HCT116 (cell line): ENCODE measurements at regions not wholly inside any gene's neighbourhood (a gene's known extent, or its start where the extent isn't known, plus 50 kb on each side); places are given as distances from the start of the nearest gene placed in this dataset.
"Not testable (repeated sequence)": the region's sequence is repeated elsewhere in the genome, so short reads cannot be mapped to it uniquely, and the experiment has no call there.

Experiments used
- ATAC-seq: fragments of 200-7000 bp; cut with Tn5 transposase; 2 replicates; pipeline ENCODE4 v1.9.1; 2020; ENCODE audit warnings: mild to moderate bottlenecking, moderate library complexity
- BruUV-seq: library from RNA; stranded (reverse); fragments of 400-500 nt; replicated peaks from 2 replicates; lab custom pipeline; 2021; lab: Mats Ljungman, UMichigan
- CTCF ChIA-PET: fragments of 300-600 bp; sonication (Branson Sonifier 250); formaldehyde crosslinking; loops from one replicate; lab custom pipeline; 2021; ENCODE audit warnings: antibody characterized with exemption; lab: Charles Lee
- POLR2A ChIA-PET: fragments of 300-600, 350-600 bp; sonication (Branson Sonifier 250); formaldehyde crosslinking; loops from one replicate; lab custom pipeline; 2021; ENCODE audit warnings: antibody characterized with exemption; lab: Charles Lee
- RAD21 ChIA-PET, 2 experiments: fragments of 300-600 bp; sonication (Branson Sonifier 250); formaldehyde crosslinking; loops; one replicate each; lab custom pipeline; 2023; ENCODE audit warnings: low total read pairs in 2 of 2; ENCODE audit not compliant: uncharacterized antibody in 2 of 2, unreplicated experiment in 2 of 2, low non-redundant PET in 1 of 2; lab: Charles Lee
- DNase-seq: peaks from one replicate; pipeline ENCODE4 v3.0.0-alpha.2; 2010; ENCODE audit warnings: low read depth, low spot score
- H2AFZ ChIP-seq: fragments of 200-600 bp; shearing (Covaris generic), sonication (generic); 2 replicates; pipeline ENCODE4 v1.6.1; 2017; ENCODE audit warnings: low read depth, mixed run types, mixed read lengths, antibody characterized with exemption, low read length; ENCODE audit not compliant: poor library complexity, severe bottlenecking
- H3K27ac ChIP-seq: 2 replicates; pipeline ENCODE4 v1.5.1; 2012; ENCODE audit warnings: low read depth, low read length
- H3K27me3 ChIP-seq: fragments of 200-600 bp; sonication (generic); 2 replicates; pipeline ENCODE4 v1.6.1; 2016; ENCODE audit warnings: mixed run types, low read length, mixed read lengths; ENCODE audit not compliant: insufficient read depth
- H3K36me3 ChIP-seq, 2 experiments: fragments of 200-500 bp in 1 of 2; fragments of 200-600 bp in 1 of 2; sonication (Bioruptor generic) in 1 of 2; sonication (generic) in 1 of 2; 2 replicates each; pipeline versions ENCODE4 v1.5.1 to v1.6.1; 2014 to 2016; ENCODE audit warnings: low read length in 2 of 2, inconsistent platforms in 1 of 2, mixed read lengths in 1 of 2, mixed run types in 1 of 2; ENCODE audit not compliant: insufficient read depth in 2 of 2, control insufficient read depth in 1 of 2
- H3K4me1 ChIP-seq, 2 experiments: fragments of 200-600 bp in 1 of 2; sonication (generic) in 1 of 2; 2 replicates each; pipeline versions ENCODE4 v1.5.1 to v1.6.1; 2012 to 2017; ENCODE audit warnings: low read length in 2 of 2, inconsistent platforms in 1 of 2, mild to moderate bottlenecking in 1 of 2, mixed read lengths in 1 of 2, mixed run types in 1 of 2, moderate library complexity in 1 of 2; ENCODE audit not compliant: insufficient read depth in 2 of 2, control insufficient read depth in 1 of 2
- H3K4me2 ChIP-seq: fragments of 200-600 bp; sonication (generic); 2 replicates; pipeline ENCODE4 v1.6.1; 2017; ENCODE audit warnings: mixed run types, low read length, mixed read lengths
- H3K4me3 ChIP-seq, 2 experiments: fragments of 200-600 bp in 1 of 2; sonication (generic) in 1 of 2; replicated peaks in 1 of 2; 2 replicates each; pipeline ENCODE4 v1.5.1; 2011 to 2016; ENCODE audit warnings: low read length in 2 of 2, control low read depth in 1 of 2, low read depth in 1 of 2, mild to moderate bottlenecking in 1 of 2, mixed read lengths in 1 of 2, mixed run types in 1 of 2
- H3K79me2 ChIP-seq: fragments of 200-600 bp; sonication (generic); 2 replicates; pipeline ENCODE4 v1.6.1; 2017; ENCODE audit warnings: mild to moderate bottlenecking, mixed run types, low read length, moderate library complexity, mixed read lengths; ENCODE audit not compliant: insufficient read depth
- H3K9ac ChIP-seq: fragments of 200-600 bp; sonication (generic); 2 replicates; pipeline ENCODE4 v1.6.1; 2016; ENCODE audit warnings: low read length, mixed read lengths
- H3K9me2 ChIP-seq: fragments of 200-600 bp; sonication (generic), shearing (Covaris generic); 2 replicates; pipeline ENCODE4 v1.6.1; 2017; ENCODE audit warnings: mixed run types, mild to moderate bottlenecking, moderate library complexity; ENCODE audit not compliant: insufficient read depth
- H3K9me3 ChIP-seq, 2 experiments: fragments of 200-500 bp in 1 of 2; fragments of 200-600 bp in 1 of 2; sonication (Bioruptor generic) in 1 of 2; sonication (generic) in 1 of 2; 2 replicates each; pipeline ENCODE4 v1.6.1; 2014 to 2017; ENCODE audit warnings: low read length in 2 of 2, mixed read lengths in 2 of 2, inconsistent platforms in 1 of 2, low read depth in 1 of 2, mild to moderate bottlenecking in 1 of 2, mixed run types in 1 of 2, moderate library complexity in 1 of 2; ENCODE audit not compliant: control insufficient read depth in 1 of 2, insufficient read depth in 1 of 2
- H4K20me1 ChIP-seq: fragments of 200-600 bp; sonication (generic), shearing (Covaris generic); 2 replicates; pipeline ENCODE4 v1.6.1; 2017; ENCODE audit warnings: mixed run types, mild to moderate bottlenecking, moderate library complexity; ENCODE audit not compliant: insufficient read depth
- EGR1 ChIP-seq: IDR thresholded peaks from 2 replicates; pipeline ENCODE4 v1.6.1; 2012; ENCODE audit warnings: low read depth
- EZH2 ChIP-seq: fragments of 200-600 bp; sonication (generic); IDR thresholded peaks from 2 replicates; pipeline ENCODE4 v1.6.1; 2017; ENCODE audit warnings: antibody characterized with exemption, mixed run types
- JUND ChIP-seq: IDR thresholded peaks from 2 replicates; pipeline ENCODE4 v1.6.1; 2012
- RAD21 ChIP-seq: IDR thresholded peaks from 2 replicates; pipeline ENCODE4 v1.6.1; 2012; ENCODE audit warnings: low read depth, mild to moderate bottlenecking
- YY1 ChIP-seq: IDR thresholded peaks from 2 replicates; pipeline ENCODE4 v1.6.1; 2011; ENCODE audit warnings: low read length, low read depth, moderate library complexity, mild to moderate bottlenecking; ENCODE audit not compliant: insufficient replicate concordance; ENCODE audit errors: extremely low read depth
- intact Hi-C: fragments of 100-400 bp; cut with micrococcal nuclease; formaldehyde crosslinking; loops from 2 replicates; pipeline ENCODE4 v1.10.0; 2022

GRCh38 chrX:55163171-55163570, 57.0 kb upstream of the PAGE5 start:
- no peaks in the 10 kb centered on the region for H3K27me3 ChIP-seq
- H3K79me2 ChIP-seq: no peaks in the 10 kb centered on the region
- no peaks in the 10 kb centered on the region for H3K9me3 ChIP-seq
- H3K4me2 ChIP-seq: no peak overlapping the region
- H2AFZ ChIP-seq: no peak overlapping the region
- H4K20me1 ChIP-seq: no peaks in the 10 kb centered on the region
- H3K9ac ChIP-seq: no peak overlapping the region
- TF ChIP-seq YY1 (no peak), EZH2 (no peak), EGR1 (no peak), JUND (no peak), RAD21 (no peak)
- ChIA-PET CTCF (no interaction called here), RAD21 (no interaction called here), POLR2A (no interaction called here)
- intact Hi-C loops: no loop called here
- no peak overlapping the region for H3K4me3 ChIP-seq
- DNase-seq (no peak), ATAC-seq (no peak)
- peaks cover 0 to 14% of the 10 kb centered on the region in 2 experiments; a peak in 2 of 4 replicates for H3K4me1 ChIP-seq
- no TSS peak for BruUV-seq
- H3K27ac ChIP-seq: no peak overlapping the region
- H3K9me2 ChIP-seq: no peaks in the 10 kb centered on the region
- H3K36me3 ChIP-seq: no peaks in the 10 kb centered on the region

DNA sequence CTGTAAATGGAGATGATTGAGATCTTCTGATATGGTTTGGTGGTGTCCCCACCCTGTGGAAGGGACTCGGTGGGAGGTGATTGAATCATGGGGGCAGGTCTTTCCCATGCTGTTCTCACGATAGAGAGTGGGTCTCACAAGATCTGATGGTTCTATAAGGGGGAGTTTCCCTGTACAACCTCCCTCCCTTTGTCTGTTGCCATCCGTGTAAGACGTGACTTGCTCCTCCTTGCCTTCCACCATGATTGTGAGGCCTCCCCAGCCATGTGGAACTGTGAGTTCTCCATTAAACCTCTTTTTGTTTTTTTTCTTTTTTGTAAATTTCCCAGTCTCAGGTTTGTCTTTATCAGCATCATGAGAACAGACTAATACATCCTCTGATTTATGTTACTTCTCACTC, 55.1 kb upstream of the PAGE5 start:
- RAD21 ChIA-PET, H4K20me1 ChIP-seq, H3K9ac ChIP-seq: not testable (repeated sequence)

More for the DNA sequence above, 55.1 kb upstream of the PAGE5 start:
- H3K36me3 ChIP-seq, BruUV-seq, H3K27ac ChIP-seq, H3K9me2 ChIP-seq, POLR2A ChIA-PET, H3K27me3 ChIP-seq, CTCF ChIA-PET, H3K4me2 ChIP-seq, H2AFZ ChIP-seq, intact Hi-C loops, H3K4me3 ChIP-seq, ATAC-seq, H3K9me3 ChIP-seq, DNase-seq, H3K79me2 ChIP-seq: not testable (repeated sequence)
- H3K4me1 ChIP-seq: peaks cover 0 to 14% of the 10 kb centered on the region in 2 experiments; a peak in 2 of 4 replicates
